IPS-18a (cell line): ENCODE measurements at regions not wholly inside any gene's neighbourhood (a gene's known extent, or its start where the extent isn't known, plus 50 kb on each side); places are given as distances from the start of the nearest gene placed in this dataset.

Experiments used
- H3K27ac ChIP-seq: one replicate; pipeline ENCODE4 v1.5.1; 2013; ENCODE audit warnings: low read length
- H3K27me3 ChIP-seq: one replicate; pipeline ENCODE4 v1.6.1; 2013; ENCODE audit warnings: mild to moderate bottlenecking, low read length; ENCODE audit not compliant: control insufficient read depth, insufficient read depth
- H3K36me3 ChIP-seq: one replicate; pipeline ENCODE4 v1.6.1; 2013; ENCODE audit warnings: low read depth, low read length; ENCODE audit not compliant: control insufficient read depth
- H3K4me1 ChIP-seq: one replicate; pipeline ENCODE4 v1.6.1; 2013; ENCODE audit warnings: low read depth, low read length; ENCODE audit not compliant: control insufficient read depth
- H3K4me3 ChIP-seq: one replicate; pipeline ENCODE4 v1.5.1; 2013; ENCODE audit warnings: low read length
- H3K9ac ChIP-seq: one replicate; pipeline ENCODE4 v1.6.1; 2013; ENCODE audit warnings: mild to moderate bottlenecking, low read length, moderate library complexity
- H3K9me3 ChIP-seq: one replicate; pipeline ENCODE4 v1.6.1; 2013; ENCODE audit warnings: low read depth, low read length; ENCODE audit not compliant: control insufficient read depth

- no peak overlapping the region for H3K9ac ChIP-seq
- no peaks in the 10 kb centered on the region for H3K9me3 ChIP-seq
- no peaks in the 10 kb centered on the region for H3K27me3 ChIP-seq
- peaks cover 26% of the 10 kb centered on the region for H3K4me1 ChIP-seq
- H3K4me3 ChIP-seq: no peak overlapping the region
- no peak overlapping the region for H3K27ac ChIP-seq
- H3K36me3 ChIP-seq: no peaks in the 10 kb centered on the region
These were observed 133.3 kb downstream of the PJA1 start for GRCh38 chrX:69031971-69032391.

DNA sequence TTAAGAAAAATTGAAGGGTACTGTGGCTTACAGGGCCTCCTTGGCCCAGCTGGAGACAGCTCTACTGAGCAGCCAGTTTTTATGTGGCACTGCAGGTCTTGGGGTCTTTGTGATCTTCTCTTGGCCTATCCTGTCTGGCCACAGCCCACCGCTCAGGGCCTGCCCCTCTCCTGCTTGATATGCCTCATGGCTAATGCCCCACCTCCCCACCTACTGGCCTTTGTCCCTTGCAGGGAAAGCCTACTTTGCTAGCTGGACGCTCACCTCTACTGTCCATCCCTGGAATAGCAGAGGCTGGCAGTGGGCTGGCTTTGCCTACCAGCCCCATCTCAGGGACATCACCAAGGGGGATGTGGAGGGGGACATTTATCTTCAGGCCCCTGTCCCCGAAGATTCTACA is 134.1 kb downstream of the PJA1 start:
- Histone ChIP-seq H3K36me3 (no peaks in the 10 kb centered on the region), H3K9ac (no peak overlapping the region), H3K27me3 (no peaks in the 10 kb centered on the region), H3K27ac (no peak overlapping the region), H3K4me1 (peaks cover 19% of the 10 kb centered on the region), H3K4me3 (no peak overlapping the region), H3K9me3 (no peaks in the 10 kb centered on the region)

- Histone ChIP-seq H3K36me3 (no peaks in the 10 kb centered on the region), H3K9ac (no peak overlapping the region), H3K4me1 (peaks cover 19% of the 10 kb centered on the region), H3K9me3 (no peaks in the 10 kb centered on the region), H3K4me3 (no peak overlapping the region), H3K27ac (no peak overlapping the region), H3K27me3 (no peaks in the 10 kb centered on the region)
These were observed 135.5 kb downstream of the PJA1 start for GRCh38 chrX:69029771-69030170.

- no peak overlapping the region for H3K4me3 ChIP-seq
- H3K27ac ChIP-seq: no peak overlapping the region
- no peaks in the 10 kb centered on the region for H3K9me3 ChIP-seq
- H3K36me3 ChIP-seq: no peaks in the 10 kb centered on the region
- H3K27me3 ChIP-seq: no peaks in the 10 kb centered on the region
- no peak overlapping the region for H3K9ac ChIP-seq
- peaks cover 19% of the 10 kb centered on the region for H3K4me1 ChIP-seq
These were observed 136.5 kb downstream of the PJA1 start for GRCh38 chrX:69028761-69029120.

GRCh38 chrX:69028006-69028760 is 137.1 kb downstream of the PJA1 start:
- H3K4me3 ChIP-seq: no peak overlapping the region
- H3K27ac ChIP-seq: no peak overlapping the region
- H3K9ac ChIP-seq: no peak overlapping the region
- no peaks in the 10 kb centered on the region for H3K36me3 ChIP-seq
- no peaks in the 10 kb centered on the region for H3K9me3 ChIP-seq
- peaks cover 19% of the 10 kb centered on the region for H3K4me1 ChIP-seq
- no peaks in the 10 kb centered on the region for H3K27me3 ChIP-seq

- no peaks in the 10 kb centered on the region for H3K27me3 ChIP-seq
- H3K4me3 ChIP-seq: no peak overlapping the region
- H3K9me3 ChIP-seq: no peaks in the 10 kb centered on the region
- no peak overlapping the region for H3K27ac ChIP-seq
- no peaks in the 10 kb centered on the region for H3K36me3 ChIP-seq
- H3K4me1 ChIP-seq: peaks cover 19% of the 10 kb centered on the region
- no peak overlapping the region for H3K9ac ChIP-seq
These were observed 137.9 kb downstream of the PJA1 start for GRCh38 chrX:69027181-69028005.

DNA sequence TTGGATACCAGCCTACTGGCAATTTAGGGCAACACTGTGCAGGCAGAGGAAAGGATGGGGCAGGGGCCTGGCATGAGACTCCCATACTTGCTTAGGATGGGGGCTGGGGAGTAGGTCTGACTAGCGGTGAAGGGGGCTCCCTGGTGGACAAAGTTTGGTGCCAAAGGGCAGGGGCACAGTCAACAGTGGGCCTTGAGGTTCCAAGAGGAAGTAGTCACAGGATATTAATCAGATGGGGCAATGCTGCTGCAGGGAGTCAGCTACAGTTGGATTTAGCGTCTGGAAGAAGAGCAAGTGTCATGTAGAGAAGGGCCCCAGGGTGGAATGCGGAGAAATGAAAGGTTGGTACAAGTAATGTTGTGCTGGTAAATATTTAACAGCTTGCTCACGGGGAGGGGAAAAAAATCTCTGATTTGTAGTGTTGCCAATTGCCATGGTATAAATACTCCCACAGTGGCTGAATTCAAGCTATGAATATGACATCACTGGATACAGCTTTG is 139.4 kb downstream of the PJA1 start:
- H3K27me3 ChIP-seq: no peaks in the 10 kb centered on the region
- no peaks in the 10 kb centered on the region for H3K36me3 ChIP-seq
- H3K9ac ChIP-seq: no peak overlapping the region
- no peak overlapping the region for H3K27ac ChIP-seq
- no peaks in the 10 kb centered on the region for H3K9me3 ChIP-seq
- no peak overlapping the region for H3K4me3 ChIP-seq
- H3K4me1 ChIP-seq: peaks cover 24% of the 10 kb centered on the region

GRCh38 chrX:69024931-69025330 is 140.3 kb downstream of the PJA1 start:
- H3K36me3 ChIP-seq: no peaks in the 10 kb centered on the region
- H3K9ac ChIP-seq: no peak overlapping the region
- no peaks in the 10 kb centered on the region for H3K27me3 ChIP-seq
- H3K4me3 ChIP-seq: no peak overlapping the region
- no peak overlapping the region for H3K27ac ChIP-seq
- H3K9me3 ChIP-seq: no peaks in the 10 kb centered on the region
- H3K4me1 ChIP-seq: peaks cover 19% of the 10 kb centered on the region

GRCh38 chrX:69024161-69024736 is 141.0 kb downstream of the PJA1 start:
- Histone ChIP-seq H3K27me3 (no peaks in the 10 kb centered on the region), H3K27ac (no peak overlapping the region), H3K4me3 (no peak overlapping the region), H3K9me3 (no peaks in the 10 kb centered on the region), H3K4me1 (peaks cover 12% of the 10 kb centered on the region), H3K36me3 (no peaks in the 10 kb centered on the region), H3K9ac (no peak overlapping the region)

- no peak overlapping the region for H3K27ac ChIP-seq
- no peaks in the 10 kb centered on the region for H3K9me3 ChIP-seq
- no peak overlapping the region for H3K4me3 ChIP-seq
- H3K27me3 ChIP-seq: no peaks in the 10 kb centered on the region
- no peak overlapping the region for H3K9ac ChIP-seq
- peaks cover 11% of the 10 kb centered on the region for H3K4me1 ChIP-seq
- H3K36me3 ChIP-seq: no peaks in the 10 kb centered on the region
These were observed 142.8 kb downstream of the PJA1 start for GRCh38 chrX:69022430-69022829.

GRCh38 chrX:69021141-69021960 is 143.9 kb downstream of the PJA1 start:
- H3K36me3 ChIP-seq: no peaks in the 10 kb centered on the region
- H3K9me3 ChIP-seq: no peaks in the 10 kb centered on the region
- no peak overlapping the region for H3K4me3 ChIP-seq
- no peaks in the 10 kb centered on the region for H3K27me3 ChIP-seq
- H3K9ac ChIP-seq: no peak overlapping the region
- no peak overlapping the region for H3K27ac ChIP-seq
- peaks cover 11% of the 10 kb centered on the region for H3K4me1 ChIP-seq
